ENCODE measurements at regions not wholly inside any gene's neighbourhood (a gene's known extent, or its start where the extent isn't known, plus 50 kb on each side); places are given as distances from the start of the nearest gene placed in this dataset.

- TF ChIP-seq, protein P1, sequence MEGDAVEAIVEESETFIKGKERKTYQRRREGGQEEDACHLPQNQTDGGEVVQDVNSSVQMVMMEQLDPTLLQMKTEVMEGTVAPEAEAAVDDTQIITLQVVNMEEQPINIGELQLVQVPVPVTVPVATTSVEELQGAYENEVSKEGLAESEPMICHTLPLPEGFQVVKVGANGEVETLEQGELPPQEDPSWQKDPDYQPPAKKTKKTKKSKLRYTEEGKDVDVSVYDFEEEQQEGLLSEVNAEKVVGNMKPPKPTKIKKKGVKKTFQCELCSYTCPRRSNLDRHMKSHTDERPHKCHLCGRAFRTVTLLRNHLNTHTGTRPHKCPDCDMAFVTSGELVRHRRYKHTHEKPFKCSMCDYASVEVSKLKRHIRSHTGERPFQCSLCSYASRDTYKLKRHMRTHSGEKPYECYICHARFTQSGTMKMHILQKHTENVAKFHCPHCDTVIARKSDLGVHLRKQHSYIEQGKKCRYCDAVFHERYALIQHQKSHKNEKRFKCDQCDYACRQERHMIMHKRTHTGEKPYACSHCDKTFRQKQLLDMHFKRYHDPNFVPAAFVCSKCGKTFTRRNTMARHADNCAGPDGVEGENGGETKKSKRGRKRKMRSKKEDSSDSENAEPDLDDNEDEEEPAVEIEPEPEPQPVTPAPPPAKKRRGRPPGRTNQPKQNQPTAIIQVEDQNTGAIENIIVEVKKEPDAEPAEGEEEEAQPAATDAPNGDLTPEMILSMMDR (IDR thresholded peaks at IDR 0.05): no peak
- TF ChIP-seq POLR2AphosphoS5 (IDR thresholded peaks at IDR 0.05) (no peak), POLR2A (IDR thresholded peaks at IDR 0.05) (no peak)
Measured at GRCh38 chr7:156059369-156059768, 247.1 kb upstream of the SHH start.

Measured in upper lobe of left lung (tissue), 4 donors.